PC-9 (cell line): ENCODE measurements at regions not wholly inside any gene's neighbourhood (a gene's known extent, or its start where the extent isn't known, plus 50 kb on each side); places are given as distances from the start of the nearest gene placed in this dataset.

Experiments used
- BruUV-seq: library from RNA; stranded (reverse); fragments of 400-500 nt; replicated peaks from 2 replicates; lab custom pipeline; 2021; lab: Mats Ljungman, UMichigan
- CTCF ChIA-PET: fragments of 300-600 bp; sonication (Branson Sonifier 250); formaldehyde crosslinking; loops from one replicate; lab custom pipeline; 2022; ENCODE audit warnings: antibody characterized with exemption; lab: Charles Lee
- POLR2A ChIA-PET: fragments of 300-600 bp; sonication (Branson Sonifier 250); formaldehyde crosslinking; loops from one replicate; lab custom pipeline; 2022; ENCODE audit warnings: antibody characterized with exemption; ENCODE audit not compliant: unreplicated experiment; lab: Charles Lee
- DNase-seq, 2 experiments: peaks; one replicate each; pipeline versions ENCODE4 v3.0.0 to v3.0.0-alpha.2; 2015 to 2022; ENCODE audit warnings: mixed read lengths in 1 of 2
- H2AFZ ChIP-seq: fragments of 200-600 bp; sonication (generic); 2 replicates; pipeline ENCODE4 v1.8.1; 2017; ENCODE audit warnings: antibody characterized with exemption
- H3F3A ChIP-seq: fragments of 200-600 bp; sonication (generic); 2 replicates; pipeline ENCODE4 v1.8.1; 2017; ENCODE audit warnings: antibody characterized with exemption, mild to moderate bottlenecking, low read depth; ENCODE audit not compliant: insufficient read depth
- H3K27ac ChIP-seq: fragments of 200-600 bp; sonication (generic); 2 replicates; pipeline ENCODE4 v1.6.1; 2016; ENCODE audit warnings: mixed run types
- H3K27me3 ChIP-seq: fragments of 200-600 bp; sonication (generic); 2 replicates; pipeline ENCODE4 v1.6.1; 2016; ENCODE audit warnings: low read depth, mixed run types; ENCODE audit not compliant: insufficient read depth
- H3K36me3 ChIP-seq: fragments of 200-600 bp; sonication (generic); 2 replicates; pipeline ENCODE4 v1.6.1; 2016; ENCODE audit warnings: low read depth, mixed run types
- H3K4me1 ChIP-seq: fragments of 200-600 bp; sonication (generic); replicated peaks from 2 replicates; pipeline ENCODE4 v1.6.1; 2016; ENCODE audit warnings: mixed run types; ENCODE audit not compliant: insufficient read depth
- H3K4me2 ChIP-seq: fragments of 200-600 bp; sonication (generic); 2 replicates; pipeline ENCODE4 v1.6.1; 2017; ENCODE audit warnings: mixed run types
- H3K4me3 ChIP-seq: fragments of 200-600 bp; sonication (generic); 2 replicates; pipeline ENCODE4 v1.6.1; 2016; ENCODE audit warnings: mixed run types
- H3K79me2 ChIP-seq: fragments of 200-600 bp; sonication (generic); 2 replicates; pipeline ENCODE4 v1.6.1; 2017; ENCODE audit warnings: low read depth, mixed run types
- H3K9me2 ChIP-seq: fragments of 200-600 bp; sonication (generic); 2 replicates; pipeline ENCODE4 v1.8.1; 2017; ENCODE audit warnings: mild to moderate bottlenecking; ENCODE audit not compliant: insufficient read depth
- H3K9me3 ChIP-seq: fragments of 200-600 bp; sonication (generic); 2 replicates; pipeline ENCODE4 v1.8.1; 2016; ENCODE audit warnings: low read depth; ENCODE audit not compliant: insufficient read depth
- H4K20me1 ChIP-seq: fragments of 200-600 bp; sonication (generic); 2 replicates; pipeline ENCODE4 v1.8.1; 2017; ENCODE audit not compliant: insufficient read depth
- EZH2 ChIP-seq: fragments of 200-600 bp; sonication (generic); IDR thresholded peaks from 2 replicates; pipeline ENCODE4 v1.8.0; 2017; ENCODE audit warnings: antibody characterized with exemption, low read depth
- intact Hi-C: fragments of 100-400 bp; cut with micrococcal nuclease; formaldehyde crosslinking; loops from one replicate; pipeline ENCODE4 v1.10.0; 2022; ENCODE audit not compliant: unreplicated experiment
- TF ChIP-seq, protein P1 (sequence below): fragments of 200-600 bp; sonication (generic); conservative IDR thresholded peaks from 2 replicates; pipeline ENCODE4 v1.6.1; 2017; ENCODE audit warnings: mixed run types, antibody characterized with exemption, mild to moderate bottlenecking, moderate library complexity

DNA sequence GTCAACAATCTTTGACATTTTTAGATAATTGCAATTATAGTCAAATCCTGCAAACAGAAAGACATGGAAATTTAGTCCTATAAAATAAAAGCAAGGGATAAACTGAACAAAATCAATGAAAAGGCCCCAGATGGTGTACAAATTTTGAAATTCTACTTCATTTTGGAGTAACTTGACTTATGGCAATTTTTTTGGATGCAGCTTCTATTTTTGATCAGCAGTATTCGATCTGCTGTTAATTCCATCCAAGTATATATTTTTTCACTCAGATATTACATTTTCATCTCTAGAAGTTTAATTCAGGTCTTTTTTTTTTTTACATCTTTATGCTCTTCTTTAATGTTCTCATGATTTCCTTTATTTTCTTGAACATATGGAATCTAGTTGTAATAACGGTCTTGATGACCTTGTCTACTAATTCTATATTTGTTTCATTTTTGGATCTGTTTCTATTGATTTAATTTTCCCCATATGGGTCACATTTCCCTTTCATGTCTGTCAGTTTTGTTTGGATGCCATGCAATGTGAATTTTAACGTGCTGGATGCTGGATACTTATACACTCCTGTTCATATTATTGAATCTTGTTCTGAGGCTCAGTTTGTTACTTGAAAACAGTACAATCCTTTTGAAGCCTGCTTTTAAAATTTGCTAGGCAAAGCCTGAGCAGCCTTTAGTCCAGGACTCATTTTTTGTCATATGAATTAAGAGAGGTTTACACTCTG is 164.3 kb upstream of the FAM3C start:
- Histone ChIP-seq H3K4me3 (no peak overlapping the region), H3K4me2 (no peak overlapping the region), H4K20me1 (no peaks in the 10 kb centered on the region), H3K9me2 (0 out of 2 replicates have a peak, but pooled peaks cover 3% of the 10 kb centered on the region), H3K9me3 (no peaks in the 10 kb centered on the region), H3K4me1 (no peaks in the 10 kb centered on the region), H3K79me2 (no peaks in the 10 kb centered on the region), H3K27me3 (no peaks in the 10 kb centered on the region), H3K36me3 (no peaks in the 10 kb centered on the region), H3F3A (no peaks in the 10 kb centered on the region), H2AFZ (no peak overlapping the region), H3K27ac (no peak overlapping the region)
- TF ChIP-seq EZH2, result no peak
- TF ChIP-seq, protein P1, sequence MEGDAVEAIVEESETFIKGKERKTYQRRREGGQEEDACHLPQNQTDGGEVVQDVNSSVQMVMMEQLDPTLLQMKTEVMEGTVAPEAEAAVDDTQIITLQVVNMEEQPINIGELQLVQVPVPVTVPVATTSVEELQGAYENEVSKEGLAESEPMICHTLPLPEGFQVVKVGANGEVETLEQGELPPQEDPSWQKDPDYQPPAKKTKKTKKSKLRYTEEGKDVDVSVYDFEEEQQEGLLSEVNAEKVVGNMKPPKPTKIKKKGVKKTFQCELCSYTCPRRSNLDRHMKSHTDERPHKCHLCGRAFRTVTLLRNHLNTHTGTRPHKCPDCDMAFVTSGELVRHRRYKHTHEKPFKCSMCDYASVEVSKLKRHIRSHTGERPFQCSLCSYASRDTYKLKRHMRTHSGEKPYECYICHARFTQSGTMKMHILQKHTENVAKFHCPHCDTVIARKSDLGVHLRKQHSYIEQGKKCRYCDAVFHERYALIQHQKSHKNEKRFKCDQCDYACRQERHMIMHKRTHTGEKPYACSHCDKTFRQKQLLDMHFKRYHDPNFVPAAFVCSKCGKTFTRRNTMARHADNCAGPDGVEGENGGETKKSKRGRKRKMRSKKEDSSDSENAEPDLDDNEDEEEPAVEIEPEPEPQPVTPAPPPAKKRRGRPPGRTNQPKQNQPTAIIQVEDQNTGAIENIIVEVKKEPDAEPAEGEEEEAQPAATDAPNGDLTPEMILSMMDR, result no peak
- POLR2A ChIA-PET, result interaction anchor here (0.7 kb wide), 1 partner anchor 110 kb away, joined by 3 read pairs; no protein-coding TSS in a partner anchor
- intact Hi-C loops, result no loop called here
- DNase-seq, result no peak
- BruUV-seq, result no TSS peak
- CTCF ChIA-PET, result no interaction called here

DNA sequence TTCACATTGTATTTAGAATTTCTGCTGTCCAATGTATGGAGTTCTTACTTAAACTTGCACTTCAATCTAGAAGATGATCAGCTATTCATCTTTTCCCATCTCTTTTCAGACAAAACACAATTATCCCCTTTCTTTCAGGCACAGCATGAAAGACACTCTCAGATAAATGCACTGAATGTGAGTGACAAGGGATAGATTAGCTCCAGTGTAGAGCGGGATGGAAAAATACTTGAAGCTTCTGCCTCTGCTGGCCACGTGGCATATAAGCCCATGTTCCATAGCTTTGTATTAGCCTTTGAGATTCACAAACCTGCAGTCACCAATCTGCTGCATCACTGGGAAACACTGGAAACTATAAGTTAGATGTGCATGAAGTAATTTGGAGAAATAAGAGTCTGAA is 162.2 kb upstream of the FAM3C start:
- Histone ChIP-seq H3K9me2 (0 out of 2 replicates have a peak, but pooled peaks cover 3% of the 10 kb centered on the region), H3K4me1 (no peaks in the 10 kb centered on the region), H3K79me2 (no peaks in the 10 kb centered on the region), H3K4me3 (no peak overlapping the region), H3K4me2 (no peak overlapping the region), H3F3A (no peaks in the 10 kb centered on the region), H3K27me3 (no peaks in the 10 kb centered on the region), H3K27ac (no peak overlapping the region), H3K9me3 (no peaks in the 10 kb centered on the region), H3K36me3 (no peaks in the 10 kb centered on the region), H2AFZ (no peak overlapping the region), H4K20me1 (no peaks in the 10 kb centered on the region)
- no peak for DNase-seq
- BruUV-seq, result no TSS peak
- intact Hi-C loops, result no loop called here
- TF ChIP-seq, protein P1, result no peak
- no peak for TF ChIP-seq EZH2
- CTCF ChIA-PET, result no interaction called here
- POLR2A ChIA-PET, result no interaction called here

DNA sequence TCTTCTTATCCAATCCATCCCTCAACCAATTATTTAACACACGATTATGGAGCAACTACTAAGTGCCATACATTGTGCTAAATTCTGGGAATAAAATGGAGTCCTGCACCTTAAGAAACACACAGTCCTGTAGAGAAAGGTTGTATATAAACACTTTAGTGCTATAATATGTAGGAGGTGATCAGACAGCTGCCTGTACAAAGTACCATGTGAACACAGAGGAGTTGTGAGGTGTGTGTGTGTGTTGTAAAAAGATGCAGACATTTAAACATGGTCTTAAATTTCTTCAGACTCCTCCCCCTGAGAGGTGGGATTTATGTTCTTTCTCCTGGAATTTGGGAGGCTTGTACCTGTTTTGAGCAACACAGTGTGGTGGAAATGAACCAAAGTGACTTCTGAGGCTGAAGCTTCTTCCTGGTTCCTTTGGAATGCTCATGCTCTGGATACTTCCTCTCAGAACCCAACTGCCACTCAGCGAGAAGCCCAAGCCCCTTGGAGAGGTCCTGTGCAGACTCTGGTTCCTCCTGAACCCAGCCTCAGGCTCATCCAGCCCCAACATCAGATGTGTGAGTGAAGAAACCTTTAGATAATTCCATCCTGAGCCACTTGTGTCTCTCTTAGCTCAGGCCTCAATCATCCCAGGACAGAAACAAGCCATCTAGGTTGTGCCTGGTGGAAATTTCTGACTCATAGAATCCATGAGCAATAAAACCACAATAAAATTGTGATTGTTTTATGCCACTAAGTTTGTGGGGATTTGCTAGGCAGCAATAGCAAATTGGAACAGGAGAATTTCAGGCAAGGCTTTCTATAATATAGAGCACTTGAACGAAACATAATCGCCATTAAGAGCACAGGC is 161.2 kb upstream of the FAM3C start:
- TF ChIP-seq, protein P1, result no peak
- TF ChIP-seq EZH2, result no peak
- BruUV-seq, result no TSS peak
- Histone ChIP-seq H3K9me3 (no peaks in the 10 kb centered on the region), H4K20me1 (no peaks in the 10 kb centered on the region), H3K27me3 (no peaks in the 10 kb centered on the region), H3K79me2 (no peaks in the 10 kb centered on the region), H3K9me2 (0 out of 2 replicates have a peak, but pooled peaks cover 3% of the 10 kb centered on the region), H3K4me3 (no peak overlapping the region), H3K27ac (no peak overlapping the region), H3F3A (no peaks in the 10 kb centered on the region), H3K4me2 (no peak overlapping the region), H3K36me3 (no peaks in the 10 kb centered on the region), H3K4me1 (no peaks in the 10 kb centered on the region), H2AFZ (no peak overlapping the region)
- POLR2A ChIA-PET, result interaction anchor here (0.6 kb wide), 1 partner anchor 26 kb away, joined by 3 read pairs; no protein-coding TSS in a partner anchor
- intact Hi-C loops, result no loop called here
- DNase-seq, result no peak
- CTCF ChIA-PET, result no interaction called here
